T-helper 1 cell treated with Interleukin-12 subunit alpha and Interleukin-12 subunit beta and Interleukin-4 antibody, amounts not matched to agents 30 μg/mL and 1 μg/mL, for 36 hours (primary cell): ENCODE measurements at regions not wholly inside any gene's neighbourhood (a gene's known extent, or its start where the extent isn't known, plus 50 kb on each side); places are given as distances from the start of the nearest gene placed in this dataset.
A peak's percentile ranks its signal among the peaks of the same experiment; 100 is the strongest.

Experiments
- H3K27ac Mint-ChIP-seq: one replicate; pipeline ENCODE4 v1.8.0; 2021; ENCODE audit warnings: mild to moderate bottlenecking, mixed read lengths
- H3K27me3 Mint-ChIP-seq: one replicate; pipeline ENCODE4 v1.8.0; 2021; ENCODE audit warnings: low read depth, mixed read lengths
- H3K36me3 Mint-ChIP-seq: one replicate; pipeline ENCODE4 v1.8.0; 2021; ENCODE audit warnings: low read depth, mixed read lengths
- H3K4me1 Mint-ChIP-seq: one replicate; pipeline ENCODE4 v1.8.0; 2021; ENCODE audit warnings: low read depth, mixed read lengths
- H3K4me3 Mint-ChIP-seq: one replicate; pipeline ENCODE4 v1.8.0; 2021; ENCODE audit warnings: mild to moderate bottlenecking, moderate library complexity, mixed read lengths
- H3K9me3 Mint-ChIP-seq: one replicate; pipeline ENCODE4 v1.8.0; 2021; ENCODE audit warnings: mixed read lengths

- Mint-ChIP-seq H3K9me3 (no peaks in the 10 kb centered on the region), H3K4me3 (no peak overlapping the region), H3K27ac (no peak overlapping the region), H3K36me3 (no peaks in the 10 kb centered on the region), H3K4me1 (no peaks in the 10 kb centered on the region), H3K27me3 (no peaks in the 10 kb centered on the region)
These were observed 152.1 kb upstream of the GRIK2 start for GRCh38 chr6:101241442-101241841.

- Mint-ChIP-seq H3K4me1 (no peaks in the 10 kb centered on the region), H3K27ac (no peak overlapping the region), H3K4me3 (no peak overlapping the region), H3K27me3 (no peaks in the 10 kb centered on the region), H3K9me3 (peaks cover 29% of the 10 kb centered on the region), H3K36me3 (no peaks in the 10 kb centered on the region)
These were observed 144.0 kb upstream of the GRIK2 start for GRCh38 chr6:101249470-101249869.

- H3K4me3 Mint-ChIP-seq = no peak overlapping the region
- H3K9me3 Mint-ChIP-seq = peaks cover 18% of the 10 kb centered on the region
- H3K4me1 Mint-ChIP-seq = no peaks in the 10 kb centered on the region
- H3K27me3 Mint-ChIP-seq = no peaks in the 10 kb centered on the region
- H3K36me3 Mint-ChIP-seq = no peaks in the 10 kb centered on the region
- H3K27ac Mint-ChIP-seq = no peak overlapping the region
These were observed 136.3 kb upstream of the GRIK2 start for GRCh38 chr6:101257163-101257562.

- Mint-ChIP-seq H3K27me3 (no peaks in the 10 kb centered on the region), H3K36me3 (no peaks in the 10 kb centered on the region), H3K27ac (no peak overlapping the region), H3K4me1 (no peaks in the 10 kb centered on the region), H3K4me3 (no peak overlapping the region), H3K9me3 (peaks cover 23% of the 10 kb centered on the region)
These were observed 134.0 kb upstream of the GRIK2 start for GRCh38 chr6:101259505-101259904.

GRCh38 chr6:101263596-101263995, 129.9 kb upstream of the GRIK2 start:
- Mint-ChIP-seq H3K27me3 (no peaks in the 10 kb centered on the region), H3K27ac (no peak overlapping the region), H3K4me3 (no peak overlapping the region), H3K4me1 (peaks cover 3% of the 10 kb centered on the region), H3K9me3 (peaks cover 11% of the 10 kb centered on the region), H3K36me3 (no peaks in the 10 kb centered on the region)

GRCh38 chr6:101266063-101266462, 127.4 kb upstream of the GRIK2 start:
- Mint-ChIP-seq H3K36me3 (no peaks in the 10 kb centered on the region), H3K27me3 (no peaks in the 10 kb centered on the region), H3K9me3 (peaks cover 11% of the 10 kb centered on the region), H3K4me1 (peaks cover 3% of the 10 kb centered on the region), H3K4me3 (no peak overlapping the region), H3K27ac (peak overlapping the region; percentile 13)

GRCh38 chr6:101268541-101268940, 125.0 kb upstream of the GRIK2 start:
- H3K4me3 Mint-ChIP-seq = no peak overlapping the region
- H3K4me1 Mint-ChIP-seq = peaks cover 3% of the 10 kb centered on the region
- H3K27me3 Mint-ChIP-seq = no peaks in the 10 kb centered on the region
- no peaks in the 10 kb centered on the region for H3K36me3 Mint-ChIP-seq
- H3K9me3 Mint-ChIP-seq = peaks cover 4% of the 10 kb centered on the region
- H3K27ac Mint-ChIP-seq = no peak overlapping the region

GRCh38 chr6:101275251-101275650, 118.3 kb upstream of the GRIK2 start:
- Mint-ChIP-seq H3K27me3 (no peaks in the 10 kb centered on the region), H3K4me3 (no peak overlapping the region), H3K27ac (no peak overlapping the region), H3K36me3 (no peaks in the 10 kb centered on the region), H3K9me3 (no peaks in the 10 kb centered on the region), H3K4me1 (no peaks in the 10 kb centered on the region)

- Mint-ChIP-seq H3K9me3 (no peaks in the 10 kb centered on the region), H3K27ac (no peak overlapping the region), H3K36me3 (no peaks in the 10 kb centered on the region), H3K27me3 (no peaks in the 10 kb centered on the region), H3K4me1 (no peaks in the 10 kb centered on the region), H3K4me3 (no peak overlapping the region)
These were observed 117.4 kb upstream of the GRIK2 start for GRCh38 chr6:101276066-101276465.

GRCh38 chr6:101279410-101279809, 114.1 kb upstream of the GRIK2 start:
- no peak overlapping the region for H3K27ac Mint-ChIP-seq
- H3K9me3 Mint-ChIP-seq = no peaks in the 10 kb centered on the region
- H3K4me3 Mint-ChIP-seq = no peak overlapping the region
- H3K27me3 Mint-ChIP-seq = no peaks in the 10 kb centered on the region
- no peaks in the 10 kb centered on the region for H3K36me3 Mint-ChIP-seq
- no peaks in the 10 kb centered on the region for H3K4me1 Mint-ChIP-seq

- Mint-ChIP-seq H3K4me3 (no peak overlapping the region), H3K9me3 (no peaks in the 10 kb centered on the region), H3K36me3 (no peaks in the 10 kb centered on the region), H3K27me3 (no peaks in the 10 kb centered on the region), H3K27ac (no peak overlapping the region), H3K4me1 (no peaks in the 10 kb centered on the region)
These were observed 112.2 kb upstream of the GRIK2 start for GRCh38 chr6:101281266-101281665.

GRCh38 chr6:101284131-101284530, 109.4 kb upstream of the GRIK2 start:
- H3K4me3 Mint-ChIP-seq = no peak overlapping the region
- H3K27me3 Mint-ChIP-seq = no peaks in the 10 kb centered on the region
- no peaks in the 10 kb centered on the region for H3K4me1 Mint-ChIP-seq
- H3K27ac Mint-ChIP-seq = no peak overlapping the region
- H3K36me3 Mint-ChIP-seq = no peaks in the 10 kb centered on the region
- peaks cover 8% of the 10 kb centered on the region for H3K9me3 Mint-ChIP-seq

- H3K27ac Mint-ChIP-seq = no peak overlapping the region
- H3K4me1 Mint-ChIP-seq = no peaks in the 10 kb centered on the region
- H3K4me3 Mint-ChIP-seq = no peak overlapping the region
- no peaks in the 10 kb centered on the region for H3K36me3 Mint-ChIP-seq
- peaks cover 11% of the 10 kb centered on the region for H3K9me3 Mint-ChIP-seq
- no peaks in the 10 kb centered on the region for H3K27me3 Mint-ChIP-seq
These were observed 107.4 kb upstream of the GRIK2 start for GRCh38 chr6:101286146-101286545.

GRCh38 chr6:101290346-101290745, 103.2 kb upstream of the GRIK2 start:
- no peaks in the 10 kb centered on the region for H3K4me1 Mint-ChIP-seq
- peaks cover 23% of the 10 kb centered on the region for H3K9me3 Mint-ChIP-seq
- H3K27ac Mint-ChIP-seq = no peak overlapping the region
- no peaks in the 10 kb centered on the region for H3K27me3 Mint-ChIP-seq
- H3K4me3 Mint-ChIP-seq = no peak overlapping the region
- no peaks in the 10 kb centered on the region for H3K36me3 Mint-ChIP-seq

GRCh38 chr6:101294051-101294638, 99.4 kb upstream of the GRIK2 start:
- H3K36me3 Mint-ChIP-seq = no peaks in the 10 kb centered on the region
- H3K27ac Mint-ChIP-seq = no peak overlapping the region
- H3K27me3 Mint-ChIP-seq = no peaks in the 10 kb centered on the region
- H3K9me3 Mint-ChIP-seq = peaks cover 15% of the 10 kb centered on the region
- no peak overlapping the region for H3K4me3 Mint-ChIP-seq
- no peaks in the 10 kb centered on the region for H3K4me1 Mint-ChIP-seq

GRCh38 chr6:101294676-101295075, 98.8 kb upstream of the GRIK2 start:
- no peaks in the 10 kb centered on the region for H3K27me3 Mint-ChIP-seq
- H3K9me3 Mint-ChIP-seq = peaks cover 15% of the 10 kb centered on the region
- H3K36me3 Mint-ChIP-seq = no peaks in the 10 kb centered on the region

More at GRCh38 chr6:101294676-101295075, 98.8 kb upstream of the GRIK2 start:
- Mint-ChIP-seq H3K4me1 (no peaks in the 10 kb centered on the region), H3K4me3 (no peak overlapping the region), H3K27ac (no peak overlapping the region)
